HUES6 (cell line): ENCODE measurements at regions not wholly inside any gene's neighbourhood (a gene's known extent, or its start where the extent isn't known, plus 50 kb on each side); places are given as distances from the start of the nearest gene placed in this dataset.

Experiments used
- H3K27ac ChIP-seq: 2 replicates; pipeline ENCODE4 v1.7.0; 2013; ENCODE audit warnings: low read depth, mild to moderate bottlenecking, low read length, inconsistent platforms
- H3K27me3 ChIP-seq: 2 replicates; pipeline ENCODE4 v1.6.1; 2013; ENCODE audit warnings: low read length; ENCODE audit not compliant: control insufficient read depth, insufficient read depth
- H3K36me3 ChIP-seq: 2 replicates; pipeline ENCODE4 v1.6.1; 2013; ENCODE audit warnings: low read length; ENCODE audit not compliant: control insufficient read depth, insufficient read depth
- H3K4me1 ChIP-seq: 2 replicates; pipeline ENCODE4 v1.6.1; 2013; ENCODE audit warnings: low read length; ENCODE audit not compliant: control insufficient read depth, insufficient read depth
- H3K4me3 ChIP-seq: 2 replicates; pipeline ENCODE4 v1.5.1; 2013; ENCODE audit warnings: low read depth, low read length
- H3K9ac ChIP-seq: one replicate; pipeline ENCODE4 v1.6.1; 2013; ENCODE audit warnings: mild to moderate bottlenecking, low read length
- H3K9me3 ChIP-seq: 2 replicates; pipeline ENCODE4 v1.6.1; 2013; ENCODE audit warnings: low read depth, low read length; ENCODE audit not compliant: control insufficient read depth, insufficient read depth

DNA sequence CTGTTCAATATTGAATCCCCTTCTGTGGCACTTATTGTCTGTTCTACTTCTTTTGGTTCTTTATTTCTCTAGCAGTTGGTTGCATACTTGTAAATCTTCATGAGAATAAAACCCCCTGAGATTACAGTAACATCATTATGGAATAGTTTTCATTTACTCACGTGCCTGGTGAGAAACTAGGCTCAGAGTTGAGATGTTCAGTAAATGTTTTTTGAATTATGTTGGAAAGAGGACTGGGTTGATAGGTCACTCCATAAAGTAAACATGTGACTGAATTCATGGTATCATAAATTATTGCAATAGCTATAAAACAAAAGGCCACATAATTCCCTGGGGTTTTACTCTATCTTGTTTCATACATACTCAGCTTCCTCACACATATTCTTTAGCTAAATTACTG is 174.2 kb upstream of the C9orf72 start:
- Histone ChIP-seq H3K9ac (no peak overlapping the region), H3K9me3 (no peaks in the 10 kb centered on the region), H3K36me3 (no peaks in the 10 kb centered on the region), H3K4me3 (no peak overlapping the region), H3K27me3 (no peaks in the 10 kb centered on the region), H3K27ac (no peak overlapping the region), H3K4me1 (peaks cover 40% of the 10 kb centered on the region)

DNA sequence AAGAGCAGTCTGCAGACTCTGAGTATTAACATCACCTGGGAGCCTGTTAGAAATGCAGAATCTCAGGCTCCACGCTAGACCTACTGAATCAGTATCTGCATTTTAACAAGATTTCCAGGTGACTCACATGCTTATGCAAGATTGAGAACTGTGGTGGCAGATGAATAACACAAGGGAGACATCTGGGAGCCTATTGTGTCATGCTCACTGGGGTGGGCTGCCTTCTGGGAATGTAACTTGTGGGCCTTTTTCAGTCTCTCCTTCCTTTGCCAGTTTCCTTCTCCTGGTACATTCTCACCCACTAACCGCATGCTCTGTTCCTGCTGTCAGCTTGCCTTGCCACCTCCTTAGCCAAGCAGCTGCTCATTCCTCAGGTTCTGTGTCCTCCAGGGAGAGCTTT is 176.6 kb upstream of the C9orf72 start:
- Histone ChIP-seq H3K9ac (peak overlapping the region; percentile 34), H3K36me3 (no peaks in the 10 kb centered on the region), H3K4me1 (peaks cover 40% of the 10 kb centered on the region), H3K27ac (peak overlapping the region; percentile 50), H3K27me3 (no peaks in the 10 kb centered on the region), H3K9me3 (no peaks in the 10 kb centered on the region), H3K4me3 (no peak overlapping the region)

DNA sequence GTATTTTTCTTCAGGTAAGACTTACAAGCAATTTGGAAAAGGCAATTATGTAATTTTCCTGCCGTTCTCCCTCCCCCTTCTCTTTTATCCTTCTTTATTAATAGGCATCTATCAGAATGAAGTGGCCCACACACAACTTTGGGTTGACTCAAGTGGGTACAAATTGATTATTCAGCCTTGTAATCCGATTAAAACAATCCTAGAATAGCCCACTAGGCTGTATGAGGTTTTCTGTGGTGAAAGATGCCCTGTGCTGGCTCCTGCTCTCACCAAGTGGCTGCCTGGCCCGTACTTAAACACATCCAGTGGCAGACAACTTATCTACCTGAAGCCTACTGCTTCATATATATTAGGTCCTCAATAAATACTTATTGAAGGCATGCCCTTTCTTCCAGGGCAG is 177.3 kb upstream of the C9orf72 start:
- Histone ChIP-seq H3K36me3 (no peaks in the 10 kb centered on the region), H3K27me3 (no peaks in the 10 kb centered on the region), H3K9ac (no peak overlapping the region), H3K4me1 (peaks cover 40% of the 10 kb centered on the region), H3K4me3 (no peak overlapping the region), H3K27ac (peak overlapping the region; percentile 50; the same call in 1 of the 2 replicates), H3K9me3 (no peaks in the 10 kb centered on the region)

DNA sequence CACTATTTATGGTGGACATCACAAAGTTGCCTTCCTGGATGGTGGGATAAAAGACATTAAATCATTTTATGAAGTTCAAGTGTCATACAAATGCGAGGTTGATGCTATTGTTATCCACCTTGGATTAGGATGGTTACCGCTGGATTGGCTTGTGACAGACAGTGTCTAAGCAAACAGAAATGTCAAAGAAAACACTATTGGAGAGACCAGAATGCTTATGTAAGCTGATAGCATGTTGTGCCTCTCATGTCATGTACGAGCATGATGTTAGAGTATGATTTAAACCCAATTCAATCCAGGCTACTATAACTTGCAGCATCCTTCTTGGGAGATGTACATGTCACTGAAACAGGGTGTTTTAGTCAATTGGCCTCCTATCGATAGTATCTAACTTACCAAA is 178.8 kb upstream of the C9orf72 start:
- no peaks in the 10 kb centered on the region for H3K9me3 ChIP-seq
- H3K4me3 ChIP-seq: no peak overlapping the region

DNA sequence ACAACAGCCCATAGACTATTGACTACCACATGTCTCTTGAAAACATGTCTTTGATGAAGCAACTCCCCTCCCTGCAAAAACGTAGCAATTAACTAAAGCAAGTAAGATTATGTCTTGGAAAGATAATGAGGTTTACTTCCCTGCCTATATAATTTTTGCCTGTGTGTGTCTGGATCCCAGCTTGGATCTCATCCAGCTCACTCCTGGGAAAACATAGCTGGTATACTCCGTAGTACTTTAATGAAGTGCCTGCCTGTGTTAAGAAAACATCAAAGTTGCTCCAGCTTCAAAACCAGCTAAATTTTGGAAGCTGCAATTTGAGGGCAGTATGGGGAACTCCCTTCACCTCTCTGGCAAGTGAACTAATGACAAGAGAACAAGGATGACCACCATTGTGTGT is 182.6 kb upstream of the C9orf72 start:
- no peak overlapping the region for H3K4me3 ChIP-seq
- H3K9me3 ChIP-seq: no peaks in the 10 kb centered on the region
- H3K36me3 ChIP-seq: no peaks in the 10 kb centered on the region
- H3K27ac ChIP-seq: no peak overlapping the region
- H3K9ac ChIP-seq: no peak overlapping the region
- H3K4me1 ChIP-seq: peaks cover 13% of the 10 kb centered on the region
- no peaks in the 10 kb centered on the region for H3K27me3 ChIP-seq

More for the DNA sequence above, 178.8 kb upstream of the C9orf72 start:
- Histone ChIP-seq H3K27me3 (no peaks in the 10 kb centered on the region), H3K9ac (no peak overlapping the region), H3K27ac (no peak overlapping the region), H3K36me3 (no peaks in the 10 kb centered on the region), H3K4me1 (peaks cover 38% of the 10 kb centered on the region)

DNA sequence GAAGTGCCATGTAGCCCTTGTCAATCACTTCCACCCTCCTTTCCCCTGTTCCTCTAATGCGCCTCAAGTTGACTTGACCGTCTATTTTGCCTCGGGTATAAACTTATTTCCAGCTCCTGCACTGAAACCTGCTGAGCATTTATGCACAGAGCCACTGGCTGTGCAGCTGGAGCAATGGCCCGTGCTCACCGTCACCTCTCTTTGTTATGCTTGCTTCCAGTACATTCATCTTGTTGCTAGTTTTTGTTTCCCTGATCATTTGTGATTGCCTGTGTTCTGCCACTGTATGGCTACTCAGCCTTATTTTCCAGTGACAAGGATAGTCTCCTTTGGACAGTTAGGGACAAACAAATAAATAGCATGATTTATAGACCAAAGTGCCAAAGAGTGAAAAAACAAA is 183.1 kb upstream of the C9orf72 start:
- Histone ChIP-seq H3K9me3 (no peaks in the 10 kb centered on the region), H3K9ac (no peak overlapping the region), H3K36me3 (no peaks in the 10 kb centered on the region)

DNA sequence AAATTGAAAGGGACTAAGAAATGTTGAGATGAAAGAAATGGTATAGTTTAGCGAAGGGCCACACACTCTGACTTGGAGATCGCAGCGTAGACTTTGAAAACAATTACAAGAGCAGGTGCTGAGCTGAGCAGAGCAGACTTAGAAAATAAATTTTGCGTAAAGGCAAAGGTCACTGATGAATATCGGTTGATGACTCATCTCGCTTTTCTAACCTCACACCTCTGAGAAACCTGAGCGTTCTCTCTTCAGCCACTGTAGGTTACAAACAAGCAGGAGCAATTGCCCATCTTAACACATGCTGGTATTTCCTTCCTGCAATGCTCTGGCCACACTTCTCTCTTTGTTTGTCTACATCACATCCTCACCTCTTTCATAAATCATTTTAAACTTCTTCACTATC is 190.6 kb upstream of the C9orf72 start:
- no peaks in the 10 kb centered on the region for H3K36me3 ChIP-seq
- no peak overlapping the region for H3K4me3 ChIP-seq
- H3K4me1 ChIP-seq: peaks cover 11% of the 10 kb centered on the region
- H3K9me3 ChIP-seq: peaks cover 4% of the 10 kb centered on the region; the same call in 1 of the 2 replicates
- no peak overlapping the region for H3K9ac ChIP-seq
- H3K27me3 ChIP-seq: no peaks in the 10 kb centered on the region
- no peak overlapping the region for H3K27ac ChIP-seq

More for the DNA sequence above, 183.1 kb upstream of the C9orf72 start:
- Histone ChIP-seq H3K4me1 (peaks cover 7% of the 10 kb centered on the region), H3K27ac (no peak overlapping the region), H3K27me3 (no peaks in the 10 kb centered on the region), H3K4me3 (no peak overlapping the region)

DNA sequence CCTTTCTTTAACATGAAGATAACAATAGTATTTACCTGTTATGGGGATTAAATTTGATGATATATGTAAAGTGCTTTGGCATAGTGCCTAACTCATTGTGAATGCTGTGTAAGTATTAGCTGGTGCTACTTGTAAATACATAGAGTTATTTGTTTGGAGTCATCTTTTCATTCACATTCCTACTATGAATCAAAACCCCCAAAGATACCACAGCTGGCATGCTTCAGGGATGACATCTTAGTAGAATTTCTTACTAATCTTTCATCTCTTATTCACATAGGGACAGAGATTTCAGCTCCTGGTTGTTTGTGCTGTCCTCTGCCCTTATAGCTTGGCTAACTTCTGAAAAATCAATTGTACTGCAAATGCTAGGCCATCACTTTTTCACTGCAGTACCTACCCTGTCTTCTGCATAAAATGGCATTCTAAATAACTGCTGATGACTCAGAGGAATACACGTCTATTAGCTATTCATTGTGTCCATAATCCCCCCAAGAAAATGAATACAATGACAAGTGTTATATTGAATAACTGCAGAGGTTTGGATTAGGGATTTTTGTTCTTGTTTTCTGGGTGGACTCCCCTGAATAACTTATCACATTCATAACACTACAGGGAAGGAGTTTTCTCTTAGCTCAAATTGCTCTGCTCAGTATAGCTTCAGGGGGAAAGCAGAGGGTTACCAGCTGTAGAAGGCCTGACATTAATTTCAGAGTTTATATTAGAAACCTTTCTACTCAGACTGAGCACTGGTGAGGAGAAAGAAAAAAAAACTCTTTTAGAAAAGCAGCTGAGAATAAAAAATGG is 192.2 kb upstream of the C9orf72 start:
- no peak overlapping the region for H3K9ac ChIP-seq
- no peak overlapping the region for H3K4me3 ChIP-seq
- no peaks in the 10 kb centered on the region for H3K27me3 ChIP-seq
- no peak overlapping the region for H3K27ac ChIP-seq
- H3K9me3 ChIP-seq: peaks cover 4% of the 10 kb centered on the region; the same call in 1 of the 2 replicates
- H3K36me3 ChIP-seq: no peaks in the 10 kb centered on the region
- H3K4me1 ChIP-seq: peaks cover 11% of the 10 kb centered on the region

DNA sequence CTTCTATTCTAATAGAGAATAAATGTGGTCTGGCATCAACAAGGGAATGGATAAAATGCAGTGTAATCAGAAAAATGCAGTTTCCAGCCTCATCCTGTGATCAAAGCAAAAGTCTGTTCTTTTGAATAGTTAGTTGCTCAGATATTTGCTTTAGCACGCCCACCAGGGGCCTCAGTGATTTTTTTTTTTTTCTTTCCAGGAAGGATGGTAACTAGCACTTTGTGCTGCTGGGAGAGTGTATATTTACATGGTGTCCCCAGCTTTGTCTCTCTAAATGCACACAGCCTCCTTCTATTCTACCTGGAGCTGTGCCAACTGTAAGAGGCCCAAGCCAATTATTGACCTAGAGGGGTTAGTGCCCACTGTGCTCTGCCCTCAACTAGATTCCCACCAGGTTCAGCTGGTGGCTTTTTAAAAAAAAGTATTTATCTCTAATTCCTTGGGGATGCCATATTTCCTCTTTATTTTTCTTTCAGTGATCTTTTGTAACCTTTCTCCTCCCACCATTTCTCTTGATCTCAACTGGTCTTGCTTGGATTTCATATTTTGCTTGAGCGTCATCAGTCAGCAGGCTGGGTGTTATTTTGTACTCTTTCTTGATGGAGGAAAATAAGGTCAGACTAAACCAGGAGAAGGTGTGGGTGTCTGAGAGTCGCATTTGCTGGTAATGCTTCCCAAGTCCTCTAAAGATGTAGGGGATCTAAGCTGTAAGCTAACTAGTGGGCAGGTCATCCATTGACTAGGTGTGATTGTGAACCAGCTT is 193.0 kb upstream of the C9orf72 start:
- H3K4me3 ChIP-seq: no peak overlapping the region
- no peaks in the 10 kb centered on the region for H3K36me3 ChIP-seq
- H3K9ac ChIP-seq: no peak overlapping the region
- peaks cover 14% of the 10 kb centered on the region for H3K4me1 ChIP-seq
- H3K9me3 ChIP-seq: peaks cover 4% of the 10 kb centered on the region; the same call in 1 of the 2 replicates
- H3K27me3 ChIP-seq: no peaks in the 10 kb centered on the region
- no peak overlapping the region for H3K27ac ChIP-seq

DNA sequence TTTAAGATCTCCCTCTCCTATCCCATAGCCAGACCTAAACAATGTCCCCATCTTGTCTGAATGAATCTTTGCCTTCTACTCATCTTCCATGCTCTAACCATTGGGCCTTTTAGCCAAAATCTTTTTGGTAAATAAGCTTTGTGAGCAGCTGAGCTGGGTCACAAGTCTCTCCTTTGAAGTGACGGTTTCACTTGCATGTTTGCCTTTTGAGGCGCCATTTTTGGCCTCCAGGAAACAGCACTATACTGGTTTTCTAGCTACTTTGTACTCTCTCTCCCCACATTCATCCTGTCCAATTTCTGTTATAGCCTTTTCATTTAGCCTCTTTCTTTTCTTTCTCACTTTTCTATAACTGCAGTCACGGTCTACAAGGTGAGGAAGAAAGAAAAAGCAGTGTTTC is 195.5 kb upstream of the C9orf72 start:
- Histone ChIP-seq H3K9me3 (peaks cover 3% of the 10 kb centered on the region; the same call in 1 of the 2 replicates), H3K36me3 (no peaks in the 10 kb centered on the region), H3K9ac (no peak overlapping the region), H3K4me3 (no peak overlapping the region), H3K4me1 (peaks cover 32% of the 10 kb centered on the region), H3K27me3 (no peaks in the 10 kb centered on the region), H3K27ac (no peak overlapping the region)

DNA sequence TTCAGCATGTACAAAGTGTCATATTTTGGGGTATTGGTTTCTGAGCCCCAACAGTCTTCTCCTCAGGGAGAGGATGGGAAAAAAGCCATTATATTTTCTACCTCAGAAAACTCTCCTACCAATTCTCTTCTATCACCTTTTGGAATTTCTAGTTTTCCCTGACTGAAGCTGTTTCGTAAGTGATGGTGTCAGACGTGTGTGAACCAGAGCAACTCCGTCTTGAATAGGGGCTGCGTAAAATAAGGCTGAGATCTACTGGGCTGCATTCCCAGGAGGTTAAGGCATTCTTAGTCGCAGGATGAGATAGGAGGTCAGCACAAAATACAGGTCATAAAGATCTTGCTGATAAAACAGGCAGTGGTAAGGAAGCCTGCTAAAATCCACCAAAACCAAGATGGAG is 197.3 kb upstream of the C9orf72 start:
- Histone ChIP-seq H3K27ac (no peak overlapping the region), H3K27me3 (no peaks in the 10 kb centered on the region), H3K4me3 (no peak overlapping the region)

More for the DNA sequence above, 197.3 kb upstream of the C9orf72 start:
- H3K9ac ChIP-seq: no peak overlapping the region
- peaks cover 32% of the 10 kb centered on the region for H3K4me1 ChIP-seq
- H3K9me3 ChIP-seq: no peaks in the 10 kb centered on the region; the same call in 1 of the 2 replicates
- H3K36me3 ChIP-seq: no peaks in the 10 kb centered on the region
